K562 (cell line): ENCODE measurements at regions not wholly inside any gene's neighbourhood (a gene's known extent, or its start where the extent isn't known, plus 50 kb on each side); places are given as distances from the start of the nearest gene placed in this dataset.

Experiments
- HDAC2 ChIP-seq: fragments of 450-650 bp; IDR thresholded peaks from 2 replicates; pipeline ENCODE4 v1.6.1; 2016; ENCODE audit warnings: mild to moderate bottlenecking
- TF ChIP-seq, protein P1 (sequence below), 2 experiments: fragments of 450-650 bp; IDR thresholded peaks; 2 replicates each; pipeline ENCODE4 v1.6.1; 2016; ENCODE audit warnings: mild to moderate bottlenecking in 2 of 2, borderline replicate concordance in 1 of 2, low read depth in 1 of 2, moderate library complexity in 1 of 2

- TF ChIP-seq, protein P1, sequence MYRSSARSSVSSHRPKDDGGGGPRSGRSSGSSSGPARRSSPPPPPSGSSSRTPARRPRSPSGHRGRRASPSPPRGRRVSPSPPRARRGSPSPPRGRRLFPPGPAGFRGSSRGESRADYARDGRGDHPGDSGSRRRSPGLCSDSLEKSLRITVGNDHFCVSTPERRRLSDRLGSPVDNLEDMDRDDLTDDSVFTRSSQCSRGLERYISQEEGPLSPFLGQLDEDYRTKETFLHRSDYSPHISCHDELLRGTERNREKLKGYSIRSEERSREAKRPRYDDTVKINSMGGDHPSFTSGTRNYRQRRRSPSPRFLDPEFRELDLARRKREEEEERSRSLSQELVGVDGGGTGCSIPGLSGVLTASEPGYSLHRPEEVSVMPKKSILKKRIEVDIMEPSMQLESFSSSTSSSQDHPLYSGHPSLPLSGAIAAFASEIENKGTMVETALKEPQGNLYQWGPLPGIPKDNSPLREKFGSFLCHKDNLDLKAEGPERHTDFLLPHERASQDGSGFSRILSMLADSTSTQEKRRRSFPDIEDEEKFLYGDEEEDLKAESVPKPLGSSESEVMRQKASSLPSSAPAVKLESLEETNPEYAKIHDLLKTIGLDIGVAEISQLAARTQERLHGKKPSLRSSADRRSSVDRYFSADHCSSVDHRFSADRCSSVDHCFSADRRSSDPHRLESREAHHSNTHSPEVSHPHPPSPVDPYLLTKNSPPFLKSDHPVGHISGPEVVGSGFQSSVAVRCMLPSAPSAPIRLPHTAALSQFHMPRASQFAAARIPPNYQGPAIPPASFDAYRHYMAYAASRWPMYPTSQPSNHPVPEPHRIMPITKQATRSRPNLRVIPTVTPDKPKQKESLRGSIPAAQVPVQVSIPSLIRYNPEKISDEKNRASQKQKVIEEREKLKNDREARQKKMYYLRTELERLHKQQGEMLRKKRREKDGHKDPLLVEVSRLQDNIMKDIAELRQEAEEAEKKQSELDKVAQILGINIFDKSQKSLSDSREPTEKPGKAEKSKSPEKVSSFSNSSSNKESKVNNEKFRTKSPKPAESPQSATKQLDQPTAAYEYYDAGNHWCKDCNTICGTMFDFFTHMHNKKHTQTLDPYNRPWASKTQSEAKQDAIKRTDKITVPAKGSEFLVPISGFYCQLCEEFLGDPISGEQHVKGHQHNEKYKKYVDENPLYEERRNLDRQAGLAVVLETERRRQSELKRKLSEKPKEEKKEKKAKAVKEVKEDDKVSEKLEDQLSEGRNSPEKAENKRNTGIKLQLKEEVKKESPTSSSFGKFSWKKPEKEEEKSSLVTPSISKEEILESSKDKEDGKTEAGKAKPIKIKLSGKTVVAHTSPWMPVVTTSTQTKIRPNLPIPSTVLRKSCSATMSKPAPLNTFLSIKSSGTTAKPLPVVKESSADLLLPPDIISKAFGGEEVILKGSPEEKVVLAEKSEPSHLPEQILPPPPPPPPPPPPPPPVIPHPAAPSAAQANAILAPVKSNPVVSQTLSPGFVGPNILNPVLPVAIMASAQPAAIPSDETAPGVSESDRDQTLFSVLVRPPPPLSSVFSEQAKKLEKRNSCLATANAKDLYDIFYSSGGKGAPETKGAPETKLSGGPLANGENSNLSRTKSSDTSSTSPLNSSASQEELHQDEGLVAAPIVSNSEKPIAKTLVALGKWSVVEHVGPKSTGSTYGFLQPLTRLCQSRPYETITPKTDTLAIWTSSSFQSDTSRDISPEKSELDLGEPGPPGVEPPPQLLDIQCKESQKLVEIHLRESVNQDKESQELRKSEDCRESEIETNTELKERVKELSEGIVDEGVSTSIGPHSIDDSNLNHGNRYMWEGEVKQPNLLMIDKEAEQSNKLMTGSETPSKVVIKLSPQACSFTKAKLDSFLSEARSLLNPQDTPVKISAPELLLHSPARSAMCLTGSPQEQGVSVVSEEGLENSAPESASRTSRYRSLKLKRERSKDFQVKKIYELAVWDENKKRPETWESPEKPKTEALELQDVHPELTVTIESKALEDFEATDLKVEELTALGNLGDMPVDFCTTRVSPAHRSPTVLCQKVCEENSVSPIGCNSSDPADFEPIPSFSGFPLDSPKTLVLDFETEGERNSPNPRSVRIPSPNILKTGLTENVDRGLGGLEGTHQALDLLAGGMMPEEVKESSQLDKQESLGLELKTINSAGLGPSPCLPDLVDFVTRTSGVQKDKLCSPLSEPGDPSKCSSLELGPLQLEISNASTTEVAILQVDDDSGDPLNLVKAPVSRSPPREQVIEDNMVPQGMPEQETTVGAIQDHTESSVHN (IDR thresholded peaks at IDR 0.05; ENCODE audit: borderline replicate concordance in 1 of 2, low read depth in 1 of 2): no peak
- TF ChIP-seq HDAC2: no peak
These were observed 530.0 kb downstream of the RFC3 start (continued) for GRCh38 chr13:34347784-34348573.
